NCI-H345 treated with DMSO at 0.1 percent for 48 hours (cell line): ENCODE measurements at regions not wholly inside any gene's neighbourhood (a gene's known extent, or its start where the extent isn't known, plus 50 kb on each side); places are given as distances from the start of the nearest gene placed in this dataset.
"Not testable (repeated sequence)": the region's sequence is repeated elsewhere in the genome, so short reads cannot be mapped to it uniquely, and the experiment has no call there.

Source experiments
- DNase-seq: peaks from one replicate; lab custom pipeline; 2025; ENCODE audit not compliant: unreplicated experiment; lab: John Stamatoyannopoulos, UW

GRCh38 chr13:73160371-73161031, 101.7 kb downstream of the KLF5 start:
- not testable (repeated sequence) for DNase-seq

GRCh38 chr13:73158851-73159250, 100.0 kb downstream of the KLF5 start:
- no peak for DNase-seq

GRCh38 chr13:73157031-73157430, 98.2 kb downstream of the KLF5 start:
- no peak for DNase-seq

GRCh38 chr13:73146707-73147106, 87.9 kb downstream of the KLF5 start:
- no peak for DNase-seq

- DNase-seq = peak; percentile 74
Measured at GRCh38 chr13:73142071-73142470, 83.3 kb downstream of the KLF5 start.

GRCh38 chr13:73141292-73141771, 82.5 kb downstream of the KLF5 start:
- peak; percentile 85 for DNase-seq

GRCh38 chr13:73140801-73141200, 82.0 kb downstream of the KLF5 start:
- DNase-seq = no peak

GRCh38 chr13:73138638-73139491, 80.1 kb downstream of the KLF5 start:
- peak; percentile 9 for DNase-seq

GRCh38 chr13:73138276-73138637, 79.5 kb downstream of the KLF5 start:
- DNase-seq = no peak

- DNase-seq = no peak
Measured at GRCh38 chr13:73136776-73137175, 78.0 kb downstream of the KLF5 start.

GRCh38 chr13:73133531-73133930, 74.7 kb downstream of the KLF5 start:
- DNase-seq = no peak

- DNase-seq = no peak
Measured at GRCh38 chr13:73131247-73131646, 72.4 kb downstream of the KLF5 start.

- no peak for DNase-seq
Measured at GRCh38 chr13:73129023-73129422, 70.2 kb downstream of the KLF5 start.
